Superior temporal gyrus (tissue), 1 donor: ENCODE measurements at regions not wholly inside any gene's neighbourhood (a gene's known extent, or its start where the extent isn't known, plus 50 kb on each side); places are given as distances from the start of the nearest gene placed in this dataset.
"Not testable (repeated sequence)": the region's sequence is repeated elsewhere in the genome, so short reads cannot be mapped to it uniquely, and the experiment has no call there.

ENCODE experiments used
- DNase-seq: peaks from one replicate; pipeline ENCODE4 v3.0.0-alpha.2; 2016; ENCODE audit errors: extremely low spot score

DNA sequence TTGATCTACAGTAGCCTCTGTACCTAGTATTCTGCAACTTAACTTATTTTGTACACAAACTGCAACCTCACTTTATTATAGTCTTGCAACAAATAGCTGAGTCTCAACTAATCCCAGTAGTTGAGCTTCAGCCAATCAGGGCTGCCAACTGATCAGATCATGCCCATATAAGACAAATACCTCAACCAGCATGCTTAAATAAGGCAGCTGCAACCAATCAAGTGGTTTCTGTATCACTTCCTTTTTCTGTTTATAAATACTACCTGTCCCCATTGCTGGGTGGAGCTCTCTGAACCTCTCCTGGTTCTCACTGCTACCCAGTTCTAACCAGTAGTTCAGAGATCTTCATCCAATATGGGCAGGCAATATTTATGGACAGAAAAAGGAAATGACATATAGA lies 248.5 kb upstream of the FBXO33 start:
- DNase-seq: no peak

GRCh38 chr14:39673734-39674133 lies 241.5 kb upstream of the FBXO33 start:
- peak; percentile 23 for DNase-seq

- peak; percentile 55 for DNase-seq
Observed at GRCh38 chr14:39673270-39673711, 241.1 kb upstream of the FBXO33 start.

GRCh38 chr14:39668449-39668848 lies 236.2 kb upstream of the FBXO33 start:
- DNase-seq: no peak

GRCh38 chr14:39666386-39666785 lies 234.2 kb upstream of the FBXO33 start:
- DNase-seq: no peak

GRCh38 chr14:39665075-39665475 lies 232.8 kb upstream of the FBXO33 start:
- peak; percentile 54 for DNase-seq

DNA sequence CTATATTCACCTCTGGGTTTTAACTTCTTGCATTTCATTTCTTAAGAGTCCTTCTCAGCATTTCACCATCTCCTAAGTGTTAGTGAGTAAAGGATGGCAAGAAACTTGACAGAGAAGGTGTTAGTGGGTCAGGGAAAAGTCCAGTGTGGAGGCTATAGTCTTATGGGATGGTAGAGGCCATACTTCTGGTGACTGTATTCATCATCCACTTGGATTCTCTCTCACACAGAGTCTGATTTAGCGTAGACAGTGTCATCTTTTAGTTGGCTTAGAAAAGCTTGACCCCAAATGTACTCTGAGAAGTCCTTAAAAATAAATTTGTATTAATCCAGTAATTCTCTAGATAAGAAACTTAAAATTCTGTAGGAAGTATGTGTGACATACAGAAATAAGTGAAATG lies 232.4 kb upstream of the FBXO33 start:
- DNase-seq: no peak

DNA sequence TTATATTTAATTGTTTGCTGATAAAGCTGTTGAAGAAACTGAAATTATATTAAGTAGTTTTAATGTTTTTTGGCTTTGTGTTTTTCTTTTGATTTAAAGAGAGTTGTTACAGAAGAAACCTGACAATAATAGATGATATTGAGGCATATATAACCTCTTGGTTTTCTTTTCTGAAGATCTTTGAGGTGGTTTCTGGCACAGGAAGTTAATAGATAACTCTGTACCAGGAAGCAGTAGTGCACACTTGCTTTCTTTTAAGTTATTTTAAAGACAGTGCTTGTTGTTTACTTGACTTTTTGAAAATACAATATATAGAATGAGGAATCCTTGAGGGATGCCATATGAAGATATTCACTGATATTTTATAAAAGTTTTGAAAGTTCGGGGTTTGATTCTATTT lies 209.0 kb upstream of the FBXO33 start:
- DNase-seq: no peak

- not testable (repeated sequence) for DNase-seq
Observed at GRCh38 chr14:39639009-39639408, 206.8 kb upstream of the FBXO33 start.

GRCh38 chr14:39628087-39628486 lies 195.9 kb upstream of the FBXO33 start:
- DNase-seq: no peak

- no peak for DNase-seq
Observed at GRCh38 chr14:39626589-39627576, 194.7 kb upstream of the FBXO33 start.

DNA sequence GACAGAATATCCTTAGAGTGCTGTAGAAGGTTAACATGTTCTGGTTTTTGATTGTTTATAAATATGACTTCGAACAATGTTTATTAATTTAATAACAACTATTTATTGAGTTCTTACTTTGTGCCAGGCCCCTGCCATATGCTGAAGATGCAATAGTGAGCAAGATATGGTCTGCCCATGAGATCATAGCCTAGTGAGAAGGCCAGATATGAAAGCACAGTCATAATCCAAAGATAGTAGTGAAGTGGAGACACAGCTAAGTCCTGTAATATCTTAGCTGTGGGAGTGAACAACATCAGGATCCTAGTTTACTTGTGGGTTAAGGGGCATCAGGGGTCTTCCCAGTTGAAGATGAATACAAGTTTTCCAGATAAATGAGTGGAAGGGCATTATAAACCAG lies 189.4 kb upstream of the FBXO33 start:
- no peak for DNase-seq

DNA sequence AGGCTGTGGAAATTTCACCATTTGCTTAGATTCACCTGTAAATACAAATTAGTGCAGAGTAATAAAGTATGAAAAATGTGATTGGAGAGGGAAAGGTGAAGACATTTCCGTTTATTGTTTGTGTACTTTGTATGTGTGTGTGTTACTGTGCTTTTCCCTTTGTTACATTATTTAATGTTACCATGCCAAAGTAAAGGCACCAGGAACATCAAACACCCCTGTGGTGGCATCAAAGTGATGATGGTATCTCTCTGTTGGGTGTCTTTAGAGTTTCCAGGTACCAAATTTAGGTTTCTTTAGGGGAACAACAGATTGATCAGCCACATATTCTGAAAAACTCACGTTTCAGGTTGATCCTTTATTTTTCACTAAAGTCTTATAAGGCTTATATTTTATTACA lies 189.0 kb upstream of the FBXO33 start:
- DNase-seq: no peak

DNA sequence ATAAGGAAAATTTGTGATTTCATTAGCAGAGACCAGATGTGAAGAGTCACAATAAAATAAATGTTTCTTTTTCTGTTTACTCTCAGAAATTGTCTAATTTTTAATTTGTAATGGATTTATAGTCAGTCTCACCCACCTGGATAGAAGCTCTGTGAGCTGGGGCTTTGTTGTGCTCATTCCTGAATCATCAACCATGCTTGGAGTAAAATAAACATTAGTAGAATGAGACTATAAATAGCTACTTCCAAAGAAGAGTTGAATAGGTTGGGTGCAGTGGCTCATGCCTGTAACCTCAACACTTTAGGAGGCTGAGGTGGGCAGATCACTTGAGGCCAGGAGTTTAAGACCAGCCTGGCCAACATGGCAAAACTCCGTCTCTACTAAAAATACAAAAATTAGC lies 185.3 kb upstream of the FBXO33 start:
- no peak for DNase-seq

- DNase-seq: no peak
Observed at GRCh38 chr14:39615352-39615751, 183.1 kb upstream of the FBXO33 start.

DNA sequence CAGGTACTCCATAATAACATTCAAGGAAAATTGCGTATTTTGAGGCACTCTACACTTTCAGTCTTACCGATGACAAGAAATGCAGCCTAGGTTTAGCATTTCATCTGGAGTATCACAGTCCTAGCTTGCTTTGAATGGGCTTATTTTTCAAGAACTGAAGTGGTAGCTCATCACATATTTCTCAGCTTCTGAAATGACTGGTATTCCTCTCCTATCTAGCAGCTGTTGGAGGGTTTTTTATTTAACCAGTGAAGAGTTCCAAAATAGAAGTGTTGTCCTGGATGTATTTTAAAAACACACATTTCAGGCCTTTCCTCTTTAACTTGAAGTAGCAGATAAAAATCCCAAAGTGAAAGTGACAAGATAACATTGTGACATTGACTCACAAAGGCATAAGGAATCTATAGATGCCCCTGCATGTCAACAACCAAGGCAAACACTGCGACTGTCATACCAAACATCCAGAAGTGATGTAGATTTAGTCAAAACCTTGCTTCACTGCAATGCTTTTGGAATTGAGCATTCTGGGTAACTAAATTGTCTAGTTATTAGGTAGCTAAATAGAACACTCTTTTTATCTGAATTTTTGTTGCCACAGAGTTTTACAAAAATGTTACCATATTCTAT lies 182.2 kb upstream of the FBXO33 start:
- peak; percentile 70 for DNase-seq

GRCh38 chr14:39609119-39609518 lies 176.9 kb upstream of the FBXO33 start:
- DNase-seq: no peak

GRCh38 chr14:39607978-39608377 lies 175.7 kb upstream of the FBXO33 start:
- no peak for DNase-seq

DNA sequence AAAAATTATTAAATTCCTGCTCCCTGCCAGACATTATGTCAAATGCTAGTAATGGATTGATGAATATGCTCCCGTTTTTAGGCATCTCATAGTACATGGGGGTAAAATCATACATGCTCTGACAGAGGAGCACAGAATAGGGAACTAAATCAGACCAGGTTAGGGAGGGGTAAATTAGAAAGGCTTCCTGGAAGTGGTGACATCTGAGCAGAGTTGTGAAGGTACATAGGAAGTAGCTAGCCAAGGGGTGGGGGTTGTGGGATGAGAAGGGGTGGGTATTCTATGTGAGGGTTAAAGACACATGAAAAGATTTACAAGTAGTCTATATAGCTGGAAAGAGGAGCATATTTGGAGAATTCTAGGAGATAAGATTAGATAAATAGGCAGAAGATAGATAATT lies 171.7 kb upstream of the FBXO33 start:
- DNase-seq: no peak

- DNase-seq: no peak
Observed at GRCh38 chr14:39593377-39593776, 161.1 kb upstream of the FBXO33 start.

GRCh38 chr14:39592116-39592789 lies 160.0 kb upstream of the FBXO33 start:
- DNase-seq: no peak

DNA sequence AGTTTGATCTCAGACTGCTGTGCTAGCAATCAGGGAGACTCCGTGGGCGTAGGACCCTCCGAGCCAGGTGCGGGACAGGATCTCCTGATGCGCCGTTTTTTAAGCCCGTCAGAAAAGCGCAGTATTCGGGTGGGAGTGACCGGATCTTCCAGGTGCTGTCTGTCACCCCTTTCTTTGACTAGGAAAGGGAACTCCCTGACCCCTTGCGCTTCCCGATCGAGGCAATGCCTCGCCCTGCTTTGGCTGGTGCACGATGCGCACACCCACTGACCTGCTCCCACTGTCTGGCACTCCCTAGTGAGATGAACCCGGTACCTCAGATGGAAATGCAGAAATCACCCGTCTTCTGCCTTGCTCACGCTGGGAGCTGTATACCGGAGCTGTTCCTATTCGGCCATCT lies 157.6 kb upstream of the FBXO33 start:
- DNase-seq: not testable (repeated sequence)
